GM10266 (cell line): ENCODE measurements at regions not wholly inside any gene's neighbourhood (a gene's known extent, or its start where the extent isn't known, plus 50 kb on each side); places are given as distances from the start of the nearest gene placed in this dataset.
"Not testable (repeated sequence)": the region's sequence is repeated elsewhere in the genome, so short reads cannot be mapped to it uniquely, and the experiment has no call there.

Experiments
- DNase-seq: peaks from one replicate; pipeline ENCODE4 v3.0.0; 2012; ENCODE audit errors: extremely low spot score
- CTCF ChIP-seq: IDR thresholded peaks from 2 replicates; pipeline ENCODE4 v1.5.1; 2012; ENCODE audit warnings: mild to moderate bottlenecking, low read depth; ENCODE audit not compliant: control insufficient read depth, insufficient read depth; ENCODE audit errors: missing control alignments

- no peak for DNase-seq
Observed at GRCh38 chr20:39968495-39968894, 720.5 kb downstream of the MAFB start.

GRCh38 chr20:39967806-39968205 lies 721.2 kb downstream of the MAFB start:
- no peak for DNase-seq
- no peak for TF ChIP-seq CTCF

More at GRCh38 chr20:39968495-39968894, 720.5 kb downstream of the MAFB start:
- no peak for TF ChIP-seq CTCF

GRCh38 chr20:39961637-39962244 lies 727.3 kb downstream of the MAFB start:
- no peak for DNase-seq
- TF ChIP-seq CTCF = no peak

GRCh38 chr20:39960522-39961428 lies 728.3 kb downstream of the MAFB start:
- TF ChIP-seq CTCF = no peak
- no peak for DNase-seq

- DNase-seq = not testable (repeated sequence)
Observed at GRCh38 chr20:39957911-39958310, 731.1 kb downstream of the MAFB start.

- no peak for TF ChIP-seq CTCF
- no peak for DNase-seq
Observed at GRCh38 chr20:39954621-39955020, 734.4 kb downstream of the MAFB start.

- no peak for TF ChIP-seq CTCF
- no peak for DNase-seq
Observed at GRCh38 chr20:39946931-39947330, 742.1 kb downstream of the MAFB start.
